Neuron (in vitro differentiated cells): ENCODE measurements at regions not wholly inside any gene's neighbourhood (a gene's known extent, or its start where the extent isn't known, plus 50 kb on each side); places are given as distances from the start of the nearest gene placed in this dataset.

Experiments used
- H2AFZ ChIP-seq: one replicate; pipeline ENCODE4 v1.6.1; 2013; ENCODE audit warnings: low read depth, mild to moderate bottlenecking, inconsistent platforms, low read length, moderate library complexity
- H3K27me3 ChIP-seq: one replicate; pipeline ENCODE4 v1.6.1; 2013; ENCODE audit warnings: low read length; ENCODE audit not compliant: insufficient read depth
- H3K36me3 ChIP-seq: one replicate; pipeline ENCODE4 v1.6.1; 2013; ENCODE audit warnings: low read length; ENCODE audit not compliant: insufficient read depth
- H3K4me1 ChIP-seq: one replicate; pipeline ENCODE4 v1.6.1; 2013; ENCODE audit warnings: low read length; ENCODE audit not compliant: insufficient read depth
- H3K4me3 ChIP-seq: 2 replicates; pipeline ENCODE4 v1.5.1; 2013; ENCODE audit warnings: mild to moderate bottlenecking, low read length, moderate library complexity
- H3K9me3 ChIP-seq: one replicate; pipeline ENCODE4 v1.6.1; 2013; ENCODE audit warnings: low read length

DNA sequence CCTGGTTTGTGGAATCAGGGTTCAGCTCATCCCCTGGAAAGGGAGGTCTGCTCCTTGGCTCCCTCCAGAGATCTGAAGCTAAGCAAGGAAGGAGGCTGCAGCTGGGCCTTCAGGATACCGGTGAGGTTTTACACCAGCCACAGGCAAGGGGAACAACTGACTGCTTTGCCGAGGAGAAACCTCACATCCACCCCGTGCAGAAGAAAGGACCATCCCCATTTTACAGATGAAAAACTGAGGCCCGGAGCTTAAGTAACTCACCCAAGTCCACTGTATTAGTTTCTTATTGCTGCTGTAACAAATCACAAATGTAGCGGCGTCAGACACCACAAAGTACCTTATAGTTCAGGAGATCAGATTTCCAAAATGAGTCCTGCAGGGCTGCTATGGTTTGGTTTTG is 173.7 kb downstream of the MN1 start:
- no peak overlapping the region for H2AFZ ChIP-seq
- H3K4me1 ChIP-seq: peaks cover 8% of the 10 kb centered on the region
- no peaks in the 10 kb centered on the region for H3K36me3 ChIP-seq
- no peaks in the 10 kb centered on the region for H3K9me3 ChIP-seq
- H3K4me3 ChIP-seq: no peak overlapping the region
- H3K27me3 ChIP-seq: no peaks in the 10 kb centered on the region

DNA sequence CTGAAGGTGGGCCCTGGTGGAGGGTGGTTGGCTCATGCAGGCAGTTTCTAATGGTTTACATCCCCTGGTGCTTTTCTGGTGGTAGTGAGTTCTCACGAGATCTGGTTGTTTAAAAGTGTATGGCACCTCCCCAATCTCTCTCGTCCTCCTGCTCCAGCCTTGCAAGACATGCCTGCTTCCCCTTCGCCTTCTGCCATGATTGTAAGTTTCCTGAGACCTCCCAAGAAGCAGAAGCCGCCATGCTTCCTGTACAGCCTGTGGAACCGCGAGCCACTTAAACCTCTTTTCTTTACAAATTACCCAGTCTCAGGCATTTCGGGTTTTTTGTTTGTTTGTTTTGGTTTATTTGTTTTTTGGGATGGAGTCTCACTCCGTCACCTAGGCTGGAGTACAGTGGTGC is 173.2 kb downstream of the MN1 start:
- Histone ChIP-seq H3K9me3 (no peaks in the 10 kb centered on the region), H3K36me3 (no peaks in the 10 kb centered on the region), H3K27me3 (no peaks in the 10 kb centered on the region), H2AFZ (no peak overlapping the region), H3K4me1 (peaks cover 12% of the 10 kb centered on the region), H3K4me3 (no peak overlapping the region)

DNA sequence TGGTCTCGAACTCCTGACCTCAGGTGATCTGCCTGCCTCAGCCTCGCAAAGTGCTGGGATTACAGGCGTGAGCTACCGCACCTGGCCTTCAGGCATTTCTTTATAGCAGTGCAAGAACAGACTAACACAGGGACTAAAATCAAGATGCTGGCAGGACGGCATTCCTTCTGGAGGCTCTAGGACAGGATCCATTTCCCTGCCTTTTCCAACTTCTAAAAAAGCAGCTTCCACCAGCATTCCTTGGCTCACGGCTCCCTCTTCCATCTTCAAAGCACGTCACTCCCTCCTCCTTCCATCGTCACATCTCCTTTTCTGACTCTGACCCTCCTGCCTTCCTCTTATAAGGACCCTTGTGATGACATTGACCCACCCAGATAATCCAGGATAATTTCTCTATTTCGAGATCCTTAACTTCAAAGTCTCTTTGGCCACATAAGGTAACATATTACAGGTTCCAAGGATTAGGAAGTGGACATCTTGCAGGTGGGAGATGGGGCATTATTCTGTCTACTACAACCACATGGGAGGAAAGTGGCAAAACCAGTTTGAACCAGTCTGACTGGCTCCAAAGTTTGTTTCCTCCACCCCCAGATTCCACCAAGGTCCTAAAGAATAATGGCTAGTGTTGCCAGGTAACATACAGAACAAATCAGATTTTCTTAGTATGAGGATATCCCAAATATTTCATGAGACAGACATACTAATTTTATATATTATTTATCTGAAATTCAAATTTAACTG is 172.5 kb downstream of the MN1 start:
- Histone ChIP-seq H3K36me3 (no peaks in the 10 kb centered on the region), H2AFZ (no peak overlapping the region), H3K4me3 (no peak overlapping the region), H3K9me3 (no peaks in the 10 kb centered on the region), H3K27me3 (no peaks in the 10 kb centered on the region), H3K4me1 (peaks cover 13% of the 10 kb centered on the region)

DNA sequence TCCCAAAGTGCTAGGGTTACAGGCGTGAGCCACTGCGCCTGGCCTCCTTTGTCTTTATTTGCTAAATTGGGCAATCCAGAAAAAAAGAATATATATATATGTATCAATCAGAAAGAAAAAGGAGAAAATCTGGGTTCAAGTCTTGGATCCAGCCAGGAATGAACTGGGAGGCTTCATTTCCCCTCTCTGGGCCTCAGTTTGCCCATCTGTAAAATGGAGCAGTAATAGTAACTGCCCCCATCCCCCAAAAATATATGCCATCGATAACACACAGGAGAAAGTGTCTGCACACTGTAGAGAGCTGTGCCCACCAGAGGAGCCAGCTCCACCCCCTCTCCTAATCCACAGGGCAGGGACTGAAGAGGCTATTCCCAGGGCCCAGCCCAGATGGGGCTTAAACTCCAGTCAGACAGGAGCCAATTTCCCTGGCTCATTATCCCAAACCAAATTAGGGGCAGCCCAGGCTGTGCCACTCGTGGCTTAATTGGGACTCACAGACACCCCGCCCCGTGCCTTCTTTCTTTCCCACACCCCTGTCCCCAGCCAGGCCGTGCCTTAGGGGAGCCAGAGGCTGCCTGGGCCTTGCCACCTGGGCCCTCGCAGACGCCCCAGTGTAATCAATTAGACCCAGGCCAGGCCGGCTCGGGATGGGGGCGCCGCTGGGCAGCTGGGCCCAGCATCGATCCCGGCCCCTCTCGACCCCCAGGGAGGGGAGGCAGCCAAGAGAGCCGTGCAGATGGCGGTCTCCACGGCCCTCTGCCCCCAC is 171.5 kb downstream of the MN1 start:
- peaks cover 13% of the 10 kb centered on the region for H3K4me1 ChIP-seq
- H3K4me3 ChIP-seq: no peak overlapping the region
- no peaks in the 10 kb centered on the region for H3K9me3 ChIP-seq
- H3K27me3 ChIP-seq: no peaks in the 10 kb centered on the region
- no peaks in the 10 kb centered on the region for H3K36me3 ChIP-seq
- H2AFZ ChIP-seq: no peak overlapping the region

DNA sequence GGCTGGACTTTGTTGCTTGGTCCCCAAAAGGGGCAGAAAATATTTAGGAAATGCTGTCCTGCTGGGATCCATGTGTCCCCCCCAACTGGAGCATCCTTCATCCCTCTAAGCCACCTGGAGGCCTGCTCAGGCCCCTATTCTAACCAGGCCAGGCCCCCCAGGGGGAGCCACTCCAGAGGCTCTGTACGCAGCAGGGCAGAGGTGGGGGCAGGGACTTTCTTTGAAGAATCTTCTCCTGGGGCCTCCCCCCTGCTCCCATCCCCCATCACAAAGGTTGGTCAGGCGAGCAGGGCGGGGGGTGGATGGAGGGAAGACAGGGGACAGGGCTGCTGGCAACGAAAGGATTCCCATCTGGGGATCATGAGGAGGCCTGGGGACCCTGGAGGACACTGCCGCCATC is 170.8 kb downstream of the MN1 start:
- Histone ChIP-seq H3K4me1 (peaks cover 13% of the 10 kb centered on the region), H3K27me3 (no peaks in the 10 kb centered on the region), H2AFZ (no peak overlapping the region), H3K9me3 (no peaks in the 10 kb centered on the region), H3K4me3 (no peak overlapping the region), H3K36me3 (no peaks in the 10 kb centered on the region)

DNA sequence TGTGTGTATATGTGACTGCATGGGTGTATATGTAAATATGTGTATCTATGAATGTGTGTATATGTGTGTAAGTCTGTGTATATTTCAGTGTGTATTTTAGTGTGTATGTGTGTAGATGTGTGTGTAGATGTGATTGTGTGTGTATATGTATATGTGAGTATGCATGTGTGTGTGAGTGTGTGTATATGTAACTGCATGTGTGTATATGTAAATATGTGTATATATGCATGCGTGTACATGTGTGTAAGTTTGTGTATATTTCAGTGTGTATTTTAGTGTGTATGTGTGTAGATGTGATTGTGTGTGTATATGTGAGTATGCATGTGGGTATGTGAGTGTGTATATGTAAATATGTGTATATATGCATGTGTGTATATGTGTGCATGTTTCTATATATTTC is 169.9 kb downstream of the MN1 start:
- Histone ChIP-seq H3K4me3 (no peak overlapping the region), H3K27me3 (no peaks in the 10 kb centered on the region), H3K9me3 (no peaks in the 10 kb centered on the region), H2AFZ (no peak overlapping the region), H3K4me1 (peaks cover 15% of the 10 kb centered on the region), H3K36me3 (no peaks in the 10 kb centered on the region)

DNA sequence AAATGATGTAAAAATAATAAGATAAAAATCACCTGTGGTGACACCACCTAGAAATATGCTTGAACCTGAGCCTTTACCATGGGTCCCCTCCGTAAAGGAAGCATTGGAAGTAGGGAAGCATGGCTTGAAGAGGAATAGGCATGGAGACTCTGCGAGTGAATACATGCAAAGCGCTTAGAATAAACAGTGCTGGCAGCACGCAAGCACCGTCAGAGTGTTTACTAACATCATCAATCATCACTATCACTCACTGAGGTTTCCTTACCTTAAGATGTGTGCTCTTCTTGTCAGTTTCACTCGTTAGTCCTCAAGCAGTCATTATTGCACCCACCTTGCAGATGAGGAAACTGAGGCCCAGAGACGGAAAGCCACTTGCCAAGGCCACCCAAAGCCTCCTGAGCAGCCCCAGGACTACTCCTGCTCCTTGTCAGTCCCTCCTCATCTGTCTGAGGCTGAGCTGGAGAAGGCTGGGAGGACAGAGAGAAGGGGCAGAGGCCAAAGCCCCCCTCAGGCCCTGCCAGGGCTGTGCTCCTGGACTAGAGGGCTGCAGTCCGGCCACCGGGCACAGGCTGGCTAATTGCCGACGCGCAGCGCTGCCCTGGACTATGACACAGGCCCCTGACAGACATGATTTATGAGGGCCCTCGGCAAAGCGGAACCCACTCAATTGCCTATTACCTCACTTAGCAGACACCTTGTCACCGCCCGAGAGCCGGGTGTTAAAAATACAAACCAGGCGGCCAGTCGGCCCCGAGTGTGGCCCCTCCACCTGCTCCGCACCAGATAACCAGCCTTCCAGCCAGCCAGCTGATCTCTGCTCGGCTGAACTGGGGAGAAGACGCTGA is 168.9 kb downstream of the MN1 start:
- no peaks in the 10 kb centered on the region for H3K36me3 ChIP-seq
- peaks cover 22% of the 10 kb centered on the region for H3K4me1 ChIP-seq
- no peak overlapping the region for H2AFZ ChIP-seq
- H3K9me3 ChIP-seq: no peaks in the 10 kb centered on the region
- H3K27me3 ChIP-seq: no peaks in the 10 kb centered on the region
- no peak overlapping the region for H3K4me3 ChIP-seq

DNA sequence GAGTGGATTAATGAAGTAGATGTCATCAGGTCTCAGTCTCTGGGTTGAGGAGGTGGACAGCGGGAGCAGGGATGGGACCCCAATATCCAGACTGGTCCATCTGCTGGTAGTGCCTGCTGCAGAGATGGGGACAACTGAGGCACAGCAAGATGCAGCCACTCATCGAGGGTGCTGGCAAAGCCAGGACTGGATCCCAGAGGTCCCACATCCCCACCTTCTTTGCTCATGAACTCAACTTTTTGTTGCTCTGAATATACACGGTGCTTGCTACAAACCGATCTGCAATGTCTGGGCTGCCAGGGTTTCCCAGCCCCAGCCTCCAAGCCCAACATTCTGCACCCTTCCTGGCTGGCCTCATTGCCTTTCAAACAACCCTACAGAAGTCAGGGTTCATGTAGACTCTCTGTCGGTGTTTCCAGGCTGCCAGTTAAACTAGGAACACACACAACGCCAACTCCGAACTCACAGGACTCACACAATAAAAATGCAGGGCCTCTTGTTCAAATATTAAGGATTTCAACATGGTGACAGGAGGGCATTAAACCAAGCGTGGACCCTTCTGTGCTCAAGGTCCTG is 168.2 kb downstream of the MN1 start:
- Histone ChIP-seq H3K9me3 (no peaks in the 10 kb centered on the region), H3K27me3 (no peaks in the 10 kb centered on the region), H3K4me3 (no peak overlapping the region), H3K4me1 (peaks cover 22% of the 10 kb centered on the region), H3K36me3 (no peaks in the 10 kb centered on the region), H2AFZ (no peak overlapping the region)

DNA sequence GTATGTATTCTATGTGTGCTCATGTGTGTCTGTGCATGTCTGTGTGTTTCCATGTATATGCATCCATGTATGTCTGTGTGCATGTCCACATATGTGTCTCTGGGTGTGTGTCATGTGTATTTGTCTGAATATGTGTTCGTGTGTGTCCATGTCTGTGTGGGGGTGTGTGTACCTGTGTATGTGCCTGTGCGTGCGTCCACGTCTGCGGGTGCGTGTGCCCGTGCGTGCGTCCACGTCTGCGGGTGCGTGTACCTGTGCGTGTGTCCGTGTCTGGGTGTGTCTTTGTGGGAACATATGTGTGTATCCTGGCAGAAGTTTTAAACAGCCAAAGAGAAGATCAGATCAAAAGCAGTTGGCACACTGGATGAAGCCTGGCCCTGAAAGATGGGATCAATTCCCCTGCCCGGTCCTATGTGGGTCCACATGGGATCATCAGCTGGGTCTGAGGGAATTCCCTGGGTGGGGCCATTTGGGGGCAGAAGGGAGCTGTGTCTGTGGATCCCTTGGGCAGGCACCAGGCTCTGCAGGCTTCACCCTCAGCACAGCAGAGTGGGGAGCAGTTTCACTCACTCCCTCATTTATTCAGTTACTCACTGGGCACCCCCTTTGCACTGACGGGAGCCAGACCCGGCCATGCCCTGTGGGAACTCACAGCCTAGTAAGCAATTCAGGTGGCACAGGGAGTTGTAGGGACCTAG is 167.4 kb downstream of the MN1 start:
- Histone ChIP-seq H3K36me3 (no peaks in the 10 kb centered on the region), H3K4me3 (no peak overlapping the region), H3K27me3 (no peaks in the 10 kb centered on the region), H3K4me1 (peaks cover 26% of the 10 kb centered on the region), H3K9me3 (no peaks in the 10 kb centered on the region), H2AFZ (no peak overlapping the region)

DNA sequence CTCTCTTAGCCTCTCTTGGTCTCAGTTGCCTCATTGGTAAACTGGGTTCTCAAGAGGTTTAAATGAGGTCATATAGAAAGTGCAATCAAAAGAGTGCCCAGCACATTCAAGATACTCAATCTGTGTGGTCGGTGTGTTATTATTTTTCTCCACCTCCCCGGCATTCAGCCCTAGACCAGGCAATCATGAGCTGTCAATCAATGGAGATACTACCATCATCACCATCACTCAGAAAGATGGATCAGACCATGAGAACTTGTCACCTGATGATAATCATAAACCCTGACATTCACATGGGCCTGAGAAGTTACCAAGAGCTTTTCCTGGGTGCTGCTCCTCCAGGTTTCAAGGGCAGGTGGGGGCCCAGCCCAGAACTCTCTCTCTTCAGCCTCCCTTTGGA is 166.1 kb downstream of the MN1 start:
- peaks cover 31% of the 10 kb centered on the region for H3K4me1 ChIP-seq
- no peaks in the 10 kb centered on the region for H3K27me3 ChIP-seq
- H3K9me3 ChIP-seq: no peaks in the 10 kb centered on the region
- no peaks in the 10 kb centered on the region for H3K36me3 ChIP-seq
- H3K4me3 ChIP-seq: no peak overlapping the region
- no peak overlapping the region for H2AFZ ChIP-seq

DNA sequence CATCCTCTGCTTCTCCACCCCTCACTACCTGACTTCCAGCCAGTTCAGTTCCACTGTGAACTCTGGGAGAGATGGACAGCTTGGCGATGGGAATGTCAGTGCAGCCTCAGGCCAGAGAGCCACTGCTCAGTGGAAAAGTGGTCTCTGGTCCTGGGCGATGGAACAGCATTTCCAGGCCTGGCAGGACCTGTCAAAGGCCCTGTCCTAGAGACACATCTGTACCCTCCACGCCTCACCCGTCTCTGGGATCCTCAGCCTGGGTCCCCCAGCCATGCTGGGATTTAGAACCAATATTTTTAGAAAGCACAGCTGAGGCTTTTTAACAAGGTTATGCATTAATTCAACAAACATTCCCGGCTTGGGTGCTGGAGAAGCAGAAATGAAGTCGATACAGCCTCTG is 165.7 kb downstream of the MN1 start:
- H3K36me3 ChIP-seq: no peaks in the 10 kb centered on the region
- H3K4me1 ChIP-seq: peaks cover 27% of the 10 kb centered on the region
- no peak overlapping the region for H3K4me3 ChIP-seq
- H3K27me3 ChIP-seq: no peaks in the 10 kb centered on the region
- no peaks in the 10 kb centered on the region for H3K9me3 ChIP-seq
- H2AFZ ChIP-seq: no peak overlapping the region

DNA sequence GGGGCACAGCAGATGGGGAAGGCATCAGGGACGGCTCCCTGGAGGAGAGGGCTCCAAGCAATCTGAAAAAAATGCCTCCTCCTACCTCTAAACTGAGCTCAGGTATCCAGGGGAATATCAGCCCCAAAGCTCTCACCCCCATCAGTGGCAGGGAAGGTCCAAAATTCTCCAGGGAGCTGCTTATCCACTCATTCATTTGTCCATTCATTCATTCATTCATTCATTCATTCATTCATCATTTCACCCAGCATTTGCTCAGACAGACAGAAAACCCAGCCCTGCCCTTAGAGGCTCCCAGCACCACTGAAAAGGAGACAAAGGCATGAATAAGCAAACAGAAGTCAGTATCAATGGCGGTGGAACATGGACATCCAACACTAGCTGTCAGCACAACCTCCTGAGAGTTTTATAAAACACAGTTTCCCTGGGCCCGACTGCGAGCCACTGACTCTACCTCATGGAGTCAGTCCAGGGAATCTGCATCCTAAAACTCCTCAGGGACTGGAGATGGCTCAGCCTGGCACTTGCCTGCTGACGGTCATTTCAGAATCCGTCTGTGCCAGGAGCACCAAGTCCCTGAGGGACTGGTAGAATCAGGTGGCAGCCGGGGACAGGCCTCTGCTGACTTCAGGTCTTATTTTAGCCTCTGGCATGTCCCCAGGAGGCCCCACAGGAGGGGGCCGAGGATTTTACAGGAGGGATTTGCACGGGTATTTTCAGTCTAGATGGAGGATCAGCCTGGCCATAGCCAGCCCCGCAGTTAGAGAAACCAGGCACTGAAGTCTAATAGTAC is 164.6 kb downstream of the MN1 start:
- no peaks in the 10 kb centered on the region for H3K9me3 ChIP-seq
- H3K27me3 ChIP-seq: no peaks in the 10 kb centered on the region
- H3K36me3 ChIP-seq: no peaks in the 10 kb centered on the region
- no peak overlapping the region for H2AFZ ChIP-seq
- H3K4me1 ChIP-seq: peaks cover 29% of the 10 kb centered on the region
- no peak overlapping the region for H3K4me3 ChIP-seq
